ENCODE measurements at regions not wholly inside any gene's neighbourhood (a gene's known extent, or its start where the extent isn't known, plus 50 kb on each side); places are given as distances from the start of the nearest gene placed in this dataset.

DNA sequence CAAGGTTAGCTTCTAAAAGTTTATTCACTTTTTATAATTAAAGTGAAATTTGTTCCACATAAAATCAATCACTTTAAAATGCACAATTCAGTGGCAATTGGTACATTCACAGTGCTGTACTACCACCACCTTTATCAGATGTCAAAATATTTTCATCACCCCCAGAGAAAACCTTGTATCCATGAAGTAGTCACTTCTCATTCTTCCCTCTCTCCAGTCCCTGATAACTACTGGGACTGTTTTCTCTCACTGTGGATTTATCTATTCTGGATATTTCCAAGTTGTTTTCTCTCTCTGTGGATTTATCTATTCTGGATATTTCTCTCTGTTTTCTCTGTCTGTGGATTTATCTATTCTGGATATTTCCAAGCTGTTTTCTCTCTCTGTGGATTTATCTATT lies 435.4 kb upstream of the CNTNAP2 start:
- TF ChIP-seq, protein P1, sequence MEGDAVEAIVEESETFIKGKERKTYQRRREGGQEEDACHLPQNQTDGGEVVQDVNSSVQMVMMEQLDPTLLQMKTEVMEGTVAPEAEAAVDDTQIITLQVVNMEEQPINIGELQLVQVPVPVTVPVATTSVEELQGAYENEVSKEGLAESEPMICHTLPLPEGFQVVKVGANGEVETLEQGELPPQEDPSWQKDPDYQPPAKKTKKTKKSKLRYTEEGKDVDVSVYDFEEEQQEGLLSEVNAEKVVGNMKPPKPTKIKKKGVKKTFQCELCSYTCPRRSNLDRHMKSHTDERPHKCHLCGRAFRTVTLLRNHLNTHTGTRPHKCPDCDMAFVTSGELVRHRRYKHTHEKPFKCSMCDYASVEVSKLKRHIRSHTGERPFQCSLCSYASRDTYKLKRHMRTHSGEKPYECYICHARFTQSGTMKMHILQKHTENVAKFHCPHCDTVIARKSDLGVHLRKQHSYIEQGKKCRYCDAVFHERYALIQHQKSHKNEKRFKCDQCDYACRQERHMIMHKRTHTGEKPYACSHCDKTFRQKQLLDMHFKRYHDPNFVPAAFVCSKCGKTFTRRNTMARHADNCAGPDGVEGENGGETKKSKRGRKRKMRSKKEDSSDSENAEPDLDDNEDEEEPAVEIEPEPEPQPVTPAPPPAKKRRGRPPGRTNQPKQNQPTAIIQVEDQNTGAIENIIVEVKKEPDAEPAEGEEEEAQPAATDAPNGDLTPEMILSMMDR (conservative IDR thresholded peaks at IDR 0.05 in 1 of 2, IDR thresholded peaks at IDR 0.05 in 1 of 2; ENCODE audit: extremely low read depth in 1 of 2, insufficient read depth in 1 of 2, low read depth in 1 of 2, low read length in 2 of 2), result no peak
- no peak for TF ChIP-seq EZH2 (IDR thresholded peaks at IDR 0.05; ENCODE audit: borderline replicate concordance, low read length)
